NCI-H1694 (cell line): ENCODE measurements at regions not wholly inside any gene's neighbourhood (a gene's known extent, or its start where the extent isn't known, plus 50 kb on each side); places are given as distances from the start of the nearest gene placed in this dataset.

Source experiments
- DNase-seq: peaks from one replicate; lab custom pipeline; 2025; lab: John Stamatoyannopoulos, UW

DNA sequence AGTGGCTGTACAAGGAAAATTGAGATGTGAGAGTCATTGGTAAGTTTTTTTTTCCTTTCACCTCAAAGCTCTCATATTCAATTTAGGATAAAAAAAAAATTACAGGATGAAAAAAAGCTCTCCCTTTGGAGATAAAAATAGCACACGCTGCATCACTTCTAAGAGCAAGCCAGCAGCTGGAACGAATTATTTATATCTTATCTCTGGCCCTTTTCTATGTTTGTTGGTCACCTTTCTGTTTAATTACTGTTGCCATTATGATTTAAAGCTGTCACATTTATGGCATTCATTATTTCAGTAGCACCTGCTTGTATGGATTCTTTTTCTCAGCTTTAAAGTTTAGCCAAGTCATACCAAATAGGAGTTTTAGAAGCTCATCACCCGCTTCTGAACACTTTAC is 171.6 kb upstream of the PDZRN3 start:
- DNase-seq: no peak

DNA sequence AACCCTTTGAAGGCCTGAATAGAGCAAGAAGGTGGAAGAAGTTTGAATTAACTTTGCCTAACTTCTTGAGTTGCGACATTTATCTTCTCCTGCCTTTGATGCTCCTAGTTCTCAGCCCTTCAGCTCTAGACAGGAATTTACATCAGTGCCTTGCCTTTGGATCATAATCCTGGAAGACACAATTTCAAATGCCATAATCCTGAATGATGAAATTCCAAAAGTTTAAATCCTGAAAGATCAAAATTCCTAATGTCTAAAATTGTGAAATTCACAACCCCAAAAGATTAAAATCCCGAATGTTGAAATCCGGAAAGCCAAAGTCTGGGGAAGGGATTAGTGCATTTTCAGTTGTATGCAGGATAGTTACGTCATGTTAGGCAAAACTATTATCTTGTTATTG is 166.6 kb upstream of the PDZRN3 start:
- DNase-seq: no peak

- DNase-seq: no peak
Measured at GRCh38 chr3:73789825-73790444, 165.2 kb upstream of the PDZRN3 start.

GRCh38 chr3:73787620-73788019 is 162.9 kb upstream of the PDZRN3 start:
- DNase-seq: no peak

DNA sequence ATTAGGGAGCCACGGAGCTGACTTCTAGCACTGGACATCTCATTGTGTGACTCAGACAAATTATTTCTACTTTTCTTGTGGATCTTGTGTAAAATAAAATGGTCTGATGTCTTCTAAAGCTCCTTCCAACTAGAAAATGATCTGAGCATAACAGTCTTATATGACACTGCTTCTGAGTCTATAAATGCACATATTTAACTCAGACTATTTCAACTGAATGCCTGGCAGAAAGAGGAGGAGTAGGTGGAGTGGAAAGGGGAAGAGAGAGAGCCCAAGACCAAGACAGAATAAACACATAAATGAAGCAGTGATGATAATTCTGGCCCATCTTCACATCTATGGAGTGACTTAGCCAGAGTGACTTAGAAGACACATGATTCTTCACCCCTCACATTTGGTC is 162.3 kb upstream of the PDZRN3 start:
- DNase-seq: no peak

- DNase-seq: no peak
Measured at GRCh38 chr3:73786321-73786807, 161.6 kb upstream of the PDZRN3 start.

DNA sequence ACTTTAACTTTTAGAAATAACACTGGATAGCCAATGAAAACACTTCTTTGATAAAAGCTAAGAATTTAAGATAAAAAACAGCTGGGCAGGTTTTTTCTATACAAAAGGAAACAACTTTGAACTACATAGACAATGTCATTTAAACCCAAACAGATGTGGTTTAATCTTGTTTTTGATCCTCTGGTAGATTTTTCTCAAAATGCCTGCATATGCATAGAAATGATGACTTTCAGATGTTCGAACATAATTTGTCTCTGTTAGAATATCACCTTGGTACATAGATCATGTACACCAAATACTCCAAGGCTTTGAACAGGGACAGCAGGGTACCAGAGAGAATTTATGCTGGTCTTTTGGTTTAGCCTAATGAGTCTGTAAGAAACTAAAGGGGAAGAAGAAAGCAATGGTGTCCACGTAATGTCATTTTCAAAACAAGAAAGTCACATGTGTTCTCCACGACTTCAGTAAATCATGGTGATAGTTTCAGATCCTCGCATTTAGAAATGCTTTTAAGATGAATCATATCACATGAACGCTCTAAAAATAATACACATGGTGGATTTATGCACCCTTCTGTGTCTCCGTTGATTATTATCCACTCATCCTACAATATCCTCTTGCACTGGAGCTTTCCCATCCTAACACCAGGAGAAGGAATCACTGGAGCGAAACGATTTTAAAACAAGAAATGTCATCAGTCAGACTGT is 160.1 kb upstream of the PDZRN3 start:
- no peak for DNase-seq

- no peak for DNase-seq
Measured at GRCh38 chr3:73783811-73784210, 159.1 kb upstream of the PDZRN3 start.

DNA sequence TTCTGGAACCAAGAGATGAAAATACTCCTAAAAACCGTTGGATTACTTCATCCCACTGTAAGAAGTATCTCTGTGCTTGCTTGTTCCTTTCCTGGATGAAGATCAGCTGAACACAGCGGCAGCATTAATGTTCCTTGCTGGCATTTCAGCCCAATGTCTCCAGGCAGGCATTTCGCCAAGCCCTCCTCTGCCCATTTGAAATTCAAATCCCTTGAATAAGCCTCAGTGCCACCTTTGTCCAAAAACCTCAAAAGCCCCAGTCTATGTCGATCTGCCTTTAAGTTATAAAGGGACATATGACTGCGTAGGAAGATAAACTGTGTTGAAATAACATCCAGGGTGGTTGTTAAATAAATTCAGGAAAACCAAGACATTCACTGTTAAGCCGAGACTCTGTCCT is 156.8 kb upstream of the PDZRN3 start:
- DNase-seq: no peak

GRCh38 chr3:73774645-73775044 is 149.9 kb upstream of the PDZRN3 start:
- DNase-seq: no peak

DNA sequence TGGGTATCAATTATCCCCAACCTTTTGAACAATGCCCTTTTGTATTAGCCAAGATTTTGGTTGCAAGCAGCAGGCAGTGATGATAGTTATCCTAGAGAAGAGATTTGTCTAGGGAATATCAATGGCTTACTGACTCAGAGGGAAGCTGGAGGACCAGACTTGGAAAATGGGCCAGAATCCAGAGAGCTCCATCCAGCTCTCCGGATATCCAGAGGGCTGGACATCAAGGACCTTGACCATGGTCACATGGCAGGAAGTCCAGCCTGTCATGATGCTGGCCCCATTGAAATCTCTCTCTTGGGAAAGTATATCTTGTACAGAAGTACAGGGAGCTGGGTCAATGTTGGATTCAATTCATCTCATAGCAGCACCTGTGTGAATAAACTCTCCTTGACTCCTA is 148.5 kb upstream of the PDZRN3 start:
- DNase-seq: no peak

DNA sequence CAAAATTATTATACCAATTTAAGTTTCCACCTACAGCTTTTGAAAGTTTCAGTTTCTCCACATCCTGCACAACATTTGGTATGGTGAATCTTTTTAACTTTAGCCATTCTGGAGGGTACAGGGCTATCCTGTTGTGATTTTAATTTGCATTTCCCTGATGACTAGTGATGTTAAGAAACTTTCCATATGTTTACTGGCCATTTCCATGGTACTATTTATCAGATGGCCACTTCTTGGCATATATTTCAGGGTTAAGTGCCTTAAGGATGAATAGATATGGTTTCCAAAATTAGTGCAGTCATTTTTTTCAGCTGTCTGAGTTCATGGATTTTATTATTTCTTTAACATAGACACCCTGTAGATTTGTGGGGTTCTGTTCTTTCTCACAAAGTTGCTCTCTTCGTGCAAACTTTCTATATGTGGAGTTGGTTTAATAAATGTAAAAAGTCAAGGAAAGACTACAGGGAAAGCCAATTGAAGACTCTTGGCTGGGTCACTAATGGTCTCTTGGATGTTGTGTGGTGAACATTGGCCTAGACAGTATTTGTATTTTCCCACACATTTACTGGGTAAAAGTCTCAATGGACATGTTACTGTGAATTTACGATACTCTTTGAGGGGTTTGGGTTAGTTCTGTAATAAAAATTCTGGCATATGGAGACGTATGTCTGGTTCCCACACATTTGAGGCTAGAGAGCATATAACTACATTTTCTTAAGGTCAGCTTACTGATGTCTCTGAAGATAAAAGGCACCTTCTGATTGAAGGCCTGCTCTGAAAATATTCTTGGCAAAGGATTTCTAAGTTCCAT is 147.5 kb upstream of the PDZRN3 start:
- DNase-seq: no peak

- no peak for DNase-seq
Measured at GRCh38 chr3:73768524-73769308, 144.0 kb upstream of the PDZRN3 start.

DNA sequence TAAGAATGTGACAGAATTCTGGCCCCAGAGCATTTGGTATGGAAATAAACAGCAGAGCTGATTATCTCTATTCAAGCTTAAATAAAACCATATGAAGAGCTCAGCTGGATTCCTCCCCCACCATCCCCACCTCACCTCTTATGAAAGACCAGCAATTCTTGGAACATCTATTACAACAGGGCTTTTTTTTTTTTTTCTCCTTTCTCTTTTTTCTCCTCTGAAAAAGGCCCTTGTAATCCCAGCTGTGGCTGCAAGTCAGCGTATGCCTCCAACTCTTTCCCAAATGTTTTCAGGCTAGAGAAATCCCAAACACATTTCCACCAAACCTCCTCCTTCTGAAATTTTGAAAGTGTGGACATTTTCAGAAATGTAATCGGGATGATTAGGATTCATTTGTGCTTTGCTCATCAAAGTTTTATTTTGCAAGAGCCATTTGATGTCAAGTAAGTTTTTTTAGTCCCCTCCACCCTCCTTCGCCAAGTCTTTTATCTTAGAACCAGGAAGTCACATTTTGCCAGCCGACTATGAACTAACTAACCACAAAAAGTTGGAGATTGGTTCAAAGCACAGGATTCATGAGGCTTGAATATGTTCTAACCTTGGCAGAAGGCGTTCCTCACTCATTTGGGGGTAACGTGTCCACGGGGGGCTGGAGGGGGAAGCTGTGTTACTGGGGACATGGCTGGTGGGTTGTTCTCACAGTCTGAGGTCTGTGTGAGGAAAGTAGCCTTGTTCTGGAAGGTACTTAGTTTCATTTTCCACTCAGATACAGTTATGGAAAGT is 142.0 kb upstream of the PDZRN3 start:
- DNase-seq: no peak

DNA sequence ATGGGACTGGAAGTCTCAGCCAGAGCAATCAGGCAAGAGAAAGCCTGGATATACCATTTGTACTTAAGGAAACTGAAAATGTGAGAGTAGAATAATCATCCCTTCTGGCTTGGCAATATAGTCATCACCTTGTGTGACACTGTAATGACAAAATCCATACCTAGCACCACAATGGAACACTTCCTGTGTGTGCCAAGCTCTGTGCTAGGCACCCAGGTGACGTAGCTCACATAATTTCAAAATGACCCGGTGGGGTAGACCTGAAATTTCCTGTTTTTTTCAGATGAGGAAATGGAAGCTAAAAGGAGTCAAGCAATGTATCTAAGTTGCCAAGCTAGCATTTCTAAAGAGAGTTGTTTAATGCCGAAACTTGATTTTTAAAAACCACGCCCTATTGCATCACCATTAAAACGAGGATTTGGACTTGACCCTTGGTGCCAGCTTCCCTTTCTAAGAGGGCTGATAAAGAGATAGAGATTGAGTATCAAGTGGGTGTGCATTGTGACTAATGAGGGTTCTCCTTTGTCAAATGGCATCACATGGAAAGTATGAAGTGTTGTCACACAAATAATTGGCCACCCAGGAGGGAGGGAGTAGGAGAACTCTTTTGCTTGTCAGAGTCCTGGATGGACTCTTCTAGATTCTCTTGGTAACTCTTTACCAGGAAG is 141.3 kb upstream of the PDZRN3 start:
- no peak for DNase-seq

DNA sequence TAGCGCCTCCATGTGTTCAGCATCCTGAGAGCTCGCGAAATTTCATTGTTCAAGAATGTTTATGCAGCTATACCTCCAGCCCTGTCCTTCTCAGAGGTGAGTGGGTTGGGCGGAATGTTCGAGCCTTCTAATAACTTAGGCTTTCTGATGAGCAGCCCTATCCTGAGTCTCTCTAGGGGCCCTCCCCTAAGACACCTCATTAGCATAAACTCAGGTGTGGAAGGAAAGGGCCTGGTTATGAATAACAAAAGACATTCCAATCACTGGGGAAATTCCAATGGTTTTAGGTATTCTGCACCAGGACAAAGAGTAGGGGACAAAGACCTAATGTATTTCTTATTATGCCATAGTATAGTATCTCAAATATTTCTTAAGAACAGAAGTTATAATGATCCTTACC is 138.1 kb upstream of the PDZRN3 start:
- no peak for DNase-seq

DNA sequence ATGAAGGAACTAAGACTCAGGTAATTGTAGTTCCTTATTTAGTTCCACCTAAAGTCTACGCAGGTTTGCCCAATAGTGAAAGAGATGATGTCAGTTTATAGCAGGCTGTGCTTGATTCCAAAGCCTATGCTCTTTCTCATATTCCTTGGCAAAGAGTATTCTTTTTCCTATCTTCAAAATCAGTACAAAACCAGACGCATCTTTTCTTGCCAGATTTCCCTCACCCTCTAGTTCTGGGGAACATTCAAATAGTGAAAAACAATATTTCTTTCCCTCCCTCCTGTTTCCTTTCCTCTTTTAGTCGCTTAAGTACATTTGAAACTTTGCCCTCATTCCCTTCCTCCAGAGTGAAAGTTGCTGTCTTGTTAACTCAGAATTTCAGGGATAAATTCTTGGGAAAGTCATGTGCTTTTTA is 134.6 kb upstream of the PDZRN3 start:
- DNase-seq: no peak

DNA sequence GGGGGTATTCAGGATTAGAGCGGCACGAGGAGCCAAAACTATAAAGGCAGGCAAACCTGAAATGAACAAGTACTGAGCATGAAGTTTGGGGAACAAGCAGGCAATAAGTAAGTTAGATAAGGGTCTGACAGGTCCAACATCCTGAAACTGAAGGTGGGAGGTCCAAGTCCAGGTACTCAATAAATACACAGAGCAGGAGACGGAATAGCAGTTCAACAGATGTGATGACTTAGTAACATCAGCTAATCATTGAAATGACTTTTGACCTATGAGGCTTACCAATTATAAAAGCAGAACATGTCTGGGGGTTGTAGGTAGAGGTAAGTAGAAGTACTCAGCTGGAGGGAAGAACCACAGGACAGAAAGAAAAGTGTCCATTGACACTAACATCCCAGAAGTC is 132.8 kb upstream of the PDZRN3 start:
- DNase-seq: no peak

DNA sequence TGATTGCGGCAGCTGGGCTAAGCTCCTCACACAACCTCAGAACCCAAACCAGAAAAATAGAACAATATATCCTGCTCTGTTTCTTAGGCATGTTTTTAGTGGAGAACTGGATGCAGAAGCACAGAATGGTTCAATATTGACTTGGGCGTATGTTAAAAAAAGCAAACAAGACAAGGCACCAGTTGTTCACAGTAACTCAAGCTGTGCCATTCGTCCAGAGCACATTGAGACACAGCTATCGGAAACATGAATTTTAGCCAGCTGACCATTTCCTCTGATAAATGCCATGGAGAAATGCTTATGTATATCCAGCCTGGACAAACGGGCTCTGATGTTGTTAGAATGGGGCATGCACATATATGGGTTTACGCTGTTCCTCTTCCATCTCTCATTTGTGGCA is 129.2 kb upstream of the PDZRN3 start:
- no peak for DNase-seq

DNA sequence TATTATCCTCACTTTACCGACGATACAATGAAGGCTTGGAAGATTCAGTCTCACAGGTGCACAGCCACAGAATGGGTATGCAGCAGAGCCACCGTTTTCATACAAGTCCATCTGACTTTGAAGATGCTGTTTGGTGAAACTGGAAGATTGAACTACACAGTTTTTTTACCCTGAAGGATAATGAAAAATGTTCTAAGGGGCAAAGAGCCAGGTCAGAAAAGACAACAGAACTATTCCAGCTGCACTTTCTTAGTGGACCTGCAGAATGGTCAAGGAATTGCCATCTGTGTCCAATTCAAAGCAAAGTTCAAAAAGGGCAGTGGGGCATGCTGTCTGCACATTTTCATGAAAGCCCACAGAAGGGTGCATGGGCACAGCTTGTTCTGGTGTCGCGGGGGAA is 127.6 kb upstream of the PDZRN3 start:
- DNase-seq: no peak

DNA sequence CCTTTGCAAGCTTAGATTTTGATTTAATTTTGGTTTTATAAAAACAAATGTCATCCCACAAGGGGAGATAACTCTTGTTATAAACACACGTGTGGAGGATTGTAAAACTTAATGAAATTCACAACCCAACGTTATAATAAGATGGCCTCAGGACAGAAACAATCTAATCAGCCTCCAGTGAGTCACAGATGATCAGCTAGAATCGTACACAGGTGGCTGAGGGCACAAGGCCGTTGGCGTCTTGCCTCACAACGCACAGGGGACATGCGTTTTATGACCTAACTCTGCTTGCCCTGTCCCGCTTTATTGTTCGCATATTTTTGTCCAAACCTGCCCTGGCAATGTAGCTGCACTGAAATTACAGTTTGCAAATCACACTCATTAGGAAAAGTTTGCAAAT is 121.9 kb upstream of the PDZRN3 start:
- no peak for DNase-seq
